HCT116 (cell line): ENCODE measurements at regions not wholly inside any gene's neighbourhood (a gene's known extent, or its start where the extent isn't known, plus 50 kb on each side); places are given as distances from the start of the nearest gene placed in this dataset.

Experiments
- ATAC-seq: fragments of 200-7000 bp; cut with Tn5 transposase; 2 replicates; pipeline ENCODE4 v1.9.1; 2020; ENCODE audit warnings: mild to moderate bottlenecking, moderate library complexity
- BruUV-seq: library from RNA; stranded (reverse); fragments of 400-500 nt; replicated peaks from 2 replicates; lab custom pipeline; 2021; lab: Mats Ljungman, UMichigan
- CTCF ChIA-PET: fragments of 300-600 bp; sonication (Branson Sonifier 250); formaldehyde crosslinking; loops from one replicate; lab custom pipeline; 2021; ENCODE audit warnings: antibody characterized with exemption; lab: Charles Lee
- POLR2A ChIA-PET: fragments of 300-600, 350-600 bp; sonication (Branson Sonifier 250); formaldehyde crosslinking; loops from one replicate; lab custom pipeline; 2021; ENCODE audit warnings: antibody characterized with exemption; lab: Charles Lee
- RAD21 ChIA-PET, 2 experiments: fragments of 300-600 bp; sonication (Branson Sonifier 250); formaldehyde crosslinking; loops; one replicate each; lab custom pipeline; 2023; ENCODE audit warnings: low total read pairs in 2 of 2; ENCODE audit not compliant: uncharacterized antibody in 2 of 2, unreplicated experiment in 2 of 2, low non-redundant PET in 1 of 2; lab: Charles Lee
- DNase-seq: peaks from one replicate; pipeline ENCODE4 v3.0.0-alpha.2; 2010; ENCODE audit warnings: low read depth, low spot score
- H2AFZ ChIP-seq: fragments of 200-600 bp; shearing (Covaris generic), sonication (generic); 2 replicates; pipeline ENCODE4 v1.6.1; 2017; ENCODE audit warnings: low read depth, mixed run types, mixed read lengths, antibody characterized with exemption, low read length; ENCODE audit not compliant: poor library complexity, severe bottlenecking
- H3K27ac ChIP-seq: 2 replicates; pipeline ENCODE4 v1.5.1; 2012; ENCODE audit warnings: low read depth, low read length
- H3K27me3 ChIP-seq: fragments of 200-600 bp; sonication (generic); 2 replicates; pipeline ENCODE4 v1.6.1; 2016; ENCODE audit warnings: mixed run types, low read length, mixed read lengths; ENCODE audit not compliant: insufficient read depth
- H3K36me3 ChIP-seq, 2 experiments: fragments of 200-500 bp in 1 of 2; fragments of 200-600 bp in 1 of 2; sonication (Bioruptor generic) in 1 of 2; sonication (generic) in 1 of 2; 2 replicates each; pipeline versions ENCODE4 v1.5.1 to v1.6.1; 2014 to 2016; ENCODE audit warnings: low read length in 2 of 2, inconsistent platforms in 1 of 2, mixed read lengths in 1 of 2, mixed run types in 1 of 2; ENCODE audit not compliant: insufficient read depth in 2 of 2, control insufficient read depth in 1 of 2
- H3K4me1 ChIP-seq, 2 experiments: fragments of 200-600 bp in 1 of 2; sonication (generic) in 1 of 2; 2 replicates each; pipeline versions ENCODE4 v1.5.1 to v1.6.1; 2012 to 2017; ENCODE audit warnings: low read length in 2 of 2, inconsistent platforms in 1 of 2, mild to moderate bottlenecking in 1 of 2, mixed read lengths in 1 of 2, mixed run types in 1 of 2, moderate library complexity in 1 of 2; ENCODE audit not compliant: insufficient read depth in 2 of 2, control insufficient read depth in 1 of 2
- H3K4me2 ChIP-seq: fragments of 200-600 bp; sonication (generic); 2 replicates; pipeline ENCODE4 v1.6.1; 2017; ENCODE audit warnings: mixed run types, low read length, mixed read lengths
- H3K4me3 ChIP-seq, 2 experiments: fragments of 200-600 bp in 1 of 2; sonication (generic) in 1 of 2; replicated peaks in 1 of 2; 2 replicates each; pipeline ENCODE4 v1.5.1; 2011 to 2016; ENCODE audit warnings: low read length in 2 of 2, control low read depth in 1 of 2, low read depth in 1 of 2, mild to moderate bottlenecking in 1 of 2, mixed read lengths in 1 of 2, mixed run types in 1 of 2
- H3K79me2 ChIP-seq: fragments of 200-600 bp; sonication (generic); 2 replicates; pipeline ENCODE4 v1.6.1; 2017; ENCODE audit warnings: mild to moderate bottlenecking, mixed run types, low read length, moderate library complexity, mixed read lengths; ENCODE audit not compliant: insufficient read depth
- H3K9ac ChIP-seq: fragments of 200-600 bp; sonication (generic); 2 replicates; pipeline ENCODE4 v1.6.1; 2016; ENCODE audit warnings: low read length, mixed read lengths
- H3K9me2 ChIP-seq: fragments of 200-600 bp; sonication (generic), shearing (Covaris generic); 2 replicates; pipeline ENCODE4 v1.6.1; 2017; ENCODE audit warnings: mixed run types, mild to moderate bottlenecking, moderate library complexity; ENCODE audit not compliant: insufficient read depth
- H3K9me3 ChIP-seq, 2 experiments: fragments of 200-500 bp in 1 of 2; fragments of 200-600 bp in 1 of 2; sonication (Bioruptor generic) in 1 of 2; sonication (generic) in 1 of 2; 2 replicates each; pipeline ENCODE4 v1.6.1; 2014 to 2017; ENCODE audit warnings: low read length in 2 of 2, mixed read lengths in 2 of 2, inconsistent platforms in 1 of 2, low read depth in 1 of 2, mild to moderate bottlenecking in 1 of 2, mixed run types in 1 of 2, moderate library complexity in 1 of 2; ENCODE audit not compliant: control insufficient read depth in 1 of 2, insufficient read depth in 1 of 2
- H4K20me1 ChIP-seq: fragments of 200-600 bp; sonication (generic), shearing (Covaris generic); 2 replicates; pipeline ENCODE4 v1.6.1; 2017; ENCODE audit warnings: mixed run types, mild to moderate bottlenecking, moderate library complexity; ENCODE audit not compliant: insufficient read depth
- ATF3 ChIP-seq: IDR thresholded peaks from 2 replicates; pipeline ENCODE4 v1.6.1; 2012
- CBX3 ChIP-seq: IDR thresholded peaks from 2 replicates; pipeline ENCODE4 v1.6.1; 2012; ENCODE audit warnings: low read depth
- CEBPB ChIP-seq: IDR thresholded peaks from 2 replicates; pipeline ENCODE4 v1.6.1; 2012; ENCODE audit warnings: low read depth
- CTCF ChIP-seq, 3 experiments: fragments of 200-600 bp in 1 of 3; sonication (generic) in 1 of 3; IDR thresholded peaks in 2 of 3; conservative IDR thresholded peaks in 1 of 3; 2 replicates each; pipeline ENCODE4 v1.5.1; 2012 to 2017; ENCODE audit warnings: low read depth in 2 of 3, low read length in 2 of 3, antibody characterized with exemption in 1 of 3, borderline replicate concordance in 1 of 3, control low read depth in 1 of 3, mild to moderate bottlenecking in 1 of 3, mixed read lengths in 1 of 3, mixed run types in 1 of 3, moderate library complexity in 1 of 3; ENCODE audit not compliant: insufficient read depth in 1 of 3
- ELF1 ChIP-seq: IDR thresholded peaks from 2 replicates; pipeline ENCODE4 v1.6.1; 2012; ENCODE audit warnings: low read depth, borderline replicate concordance
- EZH2 ChIP-seq: fragments of 200-600 bp; sonication (generic); IDR thresholded peaks from 2 replicates; pipeline ENCODE4 v1.6.1; 2017; ENCODE audit warnings: antibody characterized with exemption, mixed run types
- EZH2phosphoT487 ChIP-seq: fragments of 200-600 bp; IDR thresholded peaks from 2 replicates; pipeline ENCODE4 v1.6.1; 2018; ENCODE audit warnings: antibody characterized with exemption, borderline replicate concordance
- FOSL1 ChIP-seq: IDR thresholded peaks from 2 replicates; pipeline ENCODE4 v1.6.1; 2012; ENCODE audit warnings: low read depth
- JUND ChIP-seq: IDR thresholded peaks from 2 replicates; pipeline ENCODE4 v1.6.1; 2012
- RAD21 ChIP-seq: IDR thresholded peaks from 2 replicates; pipeline ENCODE4 v1.6.1; 2012; ENCODE audit warnings: low read depth, mild to moderate bottlenecking
- REST ChIP-seq: IDR thresholded peaks from 2 replicates; pipeline ENCODE4 v1.6.1; 2012; ENCODE audit warnings: low read depth
- SIN3A ChIP-seq: IDR thresholded peaks from 2 replicates; pipeline ENCODE4 v1.6.1; 2012; ENCODE audit warnings: low read depth
- SRF ChIP-seq: IDR thresholded peaks from 2 replicates; pipeline ENCODE4 v1.6.1; 2012; ENCODE audit warnings: low read depth
- TCF7L2 ChIP-seq: IDR thresholded peaks from 2 replicates; pipeline ENCODE4 v1.7.0; 2011; ENCODE audit warnings: borderline replicate concordance, inconsistent platforms; ENCODE audit not compliant: insufficient read depth, insufficient read length; ENCODE audit errors: extremely low read depth
- ZBTB33 ChIP-seq: IDR thresholded peaks from 2 replicates; pipeline ENCODE4 v1.6.1; 2011; ENCODE audit warnings: mild to moderate bottlenecking, low read length, moderate library complexity; ENCODE audit not compliant: insufficient replicate concordance; ENCODE audit errors: extremely low read depth
- ZFX ChIP-seq: fragments of 450-650 bp; IDR thresholded peaks from 2 replicates; pipeline ENCODE4 v1.6.1; 2017
- ZNF274 ChIP-seq: fragments of 200-500 bp; sonication (Bioruptor generic); IDR thresholded peaks from 2 replicates; pipeline ENCODE4 v1.6.1; 2014; ENCODE audit warnings: mild to moderate bottlenecking, low read depth, low read length, inconsistent platforms
- intact Hi-C: fragments of 100-400 bp; cut with micrococcal nuclease; formaldehyde crosslinking; loops from 2 replicates; pipeline ENCODE4 v1.10.0; 2022

DNA sequence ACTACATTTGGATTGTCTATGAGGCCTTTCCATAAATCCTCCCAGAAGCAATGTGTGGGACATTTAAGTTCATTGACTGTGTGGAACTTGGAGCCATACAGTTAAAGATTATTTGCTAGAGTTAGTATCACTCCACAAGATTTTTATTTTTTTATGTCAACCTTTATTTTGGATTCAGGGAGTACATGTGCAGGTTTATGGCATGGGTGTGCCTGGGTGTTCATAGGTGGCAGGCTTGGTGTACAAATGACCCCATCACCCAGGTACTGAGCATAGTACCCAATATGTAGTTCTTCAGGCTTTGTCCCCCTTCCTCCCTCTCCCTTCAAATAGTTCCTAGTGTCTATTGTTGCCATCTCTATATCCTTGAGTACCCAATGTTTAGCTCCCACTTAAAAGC is 199.8 kb upstream of the ZFP42 start:
- no peak for TF ChIP-seq EZH2phosphoT487
- no peak for TF ChIP-seq REST
- TF ChIP-seq ATF3, result no peak
- no peak for TF ChIP-seq TCF7L2
- TF ChIP-seq SRF, result no peak
- no peak for TF ChIP-seq CEBPB
- TF ChIP-seq ZBTB33, result no peak
- no peak for TF ChIP-seq EZH2
- TF ChIP-seq JUND, result no peak
- no peak for TF ChIP-seq SIN3A
- TF ChIP-seq FOSL1, result no peak
- TF ChIP-seq ELF1, result no peak
- TF ChIP-seq ZNF274, result no peak
- TF ChIP-seq RAD21, result no peak
- TF ChIP-seq CBX3, result no peak
- no peak for TF ChIP-seq ZFX
- no peak for TF ChIP-seq CTCF (IDR thresholded peaks at IDR 0.05 in 2 of 3, conservative IDR thresholded peaks at IDR 0.05 in 1 of 3; ENCODE audit: borderline replicate concordance in 1 of 3, insufficient read depth in 1 of 3, low read depth in 2 of 3, low read length in 2 of 3)
- Histone ChIP-seq H3K79me2 (no peaks in the 10 kb centered on the region), H3K4me1 (no peaks in the 10 kb centered on the region), H3K27ac (no peak overlapping the region), H3K9ac (no peak overlapping the region), H3K9me3 (no peaks in the 10 kb centered on the region), H3K9me2 (no peaks in the 10 kb centered on the region; the same call in 1 of the 2 replicates), H3K36me3 (no peaks in the 10 kb centered on the region), H3K4me2 (no peak overlapping the region), H3K27me3 (no peaks in the 10 kb centered on the region), H2AFZ (no peak overlapping the region), H3K4me3 (no peak overlapping the region), H4K20me1 (no peaks in the 10 kb centered on the region)
- intact Hi-C loops, result no loop called here
- ATAC-seq, result no peak
- BruUV-seq, result no TSS peak
- RAD21 ChIA-PET, result no interaction called here
- POLR2A ChIA-PET, result no interaction called here
- CTCF ChIA-PET, result no interaction called here
- no peak for DNase-seq
